Esophagus muscularis mucosa (tissue), 3 donors: ENCODE measurements at regions not wholly inside any gene's neighbourhood (a gene's known extent, or its start where the extent isn't known, plus 50 kb on each side); places are given as distances from the start of the nearest gene placed in this dataset.

Experiments used
- CTCF ChIP-seq, 3 experiments: fragments of 200-600 bp in 2 of 3; fragments of 450-650 bp in 1 of 3; sonication (generic) in 2 of 3; IDR thresholded peaks; one replicate each; pipeline ENCODE4 v1.5.1; 2017 to 2019; ENCODE audit warnings: antibody characterized with exemption in 3 of 3, mild to moderate bottlenecking in 2 of 3, moderate library complexity in 1 of 3
- POLR2A ChIP-seq: fragments of 450-650 bp; IDR thresholded peaks from one replicate; pipeline ENCODE4 v1.6.1; 2017; ENCODE audit warnings: antibody characterized with exemption, moderate library complexity, mild to moderate bottlenecking, low read depth
- POLR2AphosphoS5 ChIP-seq, 2 donors: sonication (generic); formaldehyde crosslinking; IDR thresholded peaks; one replicate each; pipeline ENCODE4 v1.6.1; 2017; ENCODE audit warnings: antibody characterized with exemption in 2 of 2

DNA sequence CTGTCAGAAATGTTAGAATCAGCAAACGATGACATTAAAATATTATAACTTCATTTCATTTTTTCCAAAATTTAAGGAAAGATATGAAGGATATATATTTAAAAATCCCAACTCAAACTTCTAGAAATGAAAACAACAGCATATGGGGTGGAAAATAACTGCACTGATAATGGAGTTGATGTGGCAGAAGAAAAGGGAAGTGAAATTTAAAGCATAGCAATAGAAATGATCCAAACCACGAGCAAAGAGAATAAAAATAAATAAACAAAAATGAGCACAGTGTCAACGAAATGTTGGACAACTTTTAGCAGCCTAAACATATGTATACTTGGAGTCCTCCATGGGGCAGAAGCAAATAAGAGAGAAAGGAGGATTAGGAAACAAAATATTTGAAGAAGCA is 280.2 kb downstream of the KCNJ3 start:
- TF ChIP-seq CTCF (IDR thresholded peaks at IDR 0.05) (no peak), POLR2AphosphoS5 (IDR thresholded peaks at IDR 0.05) (no peak), POLR2A (no peak)
